HG02642 (cell line): ENCODE measurements at regions not wholly inside any gene's neighbourhood (a gene's known extent, or its start where the extent isn't known, plus 50 kb on each side); places are given as distances from the start of the nearest gene placed in this dataset.
"Not testable (repeated sequence)": the region's sequence is repeated elsewhere in the genome, so short reads cannot be mapped to it uniquely, and the experiment has no call there.

Experiments
- ATAC-seq: cut with Tn5 transposase; IDR thresholded peaks from one replicate; pipeline ENCODE4 v1.9.1; 2021; ENCODE audit warnings: mild to moderate bottlenecking; ENCODE audit not compliant: unreplicated experiment, poor library complexity

GRCh38 chr6:6474170-6474920 lies 114.2 kb upstream of the LY86 start:
- no peak for ATAC-seq

GRCh38 chr6:6479785-6480184 lies 108.7 kb upstream of the LY86 start:
- ATAC-seq = no peak

GRCh38 chr6:6482256-6482655 lies 106.3 kb upstream of the LY86 start:
- ATAC-seq = no peak

DNA sequence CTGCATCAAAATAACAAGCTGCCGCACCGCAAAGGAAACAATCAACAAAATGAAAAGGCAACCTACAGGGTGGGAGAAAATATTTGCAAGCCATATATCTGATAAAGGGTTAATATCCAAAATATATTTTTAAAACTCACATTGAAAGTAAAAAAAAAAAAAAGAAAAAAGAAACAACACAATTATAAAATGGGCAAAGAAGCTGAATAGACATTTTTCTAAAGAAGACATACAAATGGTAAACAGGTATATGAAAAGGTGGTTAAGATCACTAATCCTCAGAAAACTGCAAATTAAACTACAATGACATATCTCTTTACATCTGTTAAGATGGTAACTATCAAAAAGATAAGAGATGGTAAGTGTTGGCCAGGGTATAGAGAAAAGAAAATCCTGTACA lies 105.4 kb upstream of the LY86 start:
- no peak for ATAC-seq

GRCh38 chr6:6483733-6484132 lies 104.8 kb upstream of the LY86 start:
- no peak for ATAC-seq

GRCh38 chr6:6484681-6485080 lies 103.8 kb upstream of the LY86 start:
- ATAC-seq = no peak

DNA sequence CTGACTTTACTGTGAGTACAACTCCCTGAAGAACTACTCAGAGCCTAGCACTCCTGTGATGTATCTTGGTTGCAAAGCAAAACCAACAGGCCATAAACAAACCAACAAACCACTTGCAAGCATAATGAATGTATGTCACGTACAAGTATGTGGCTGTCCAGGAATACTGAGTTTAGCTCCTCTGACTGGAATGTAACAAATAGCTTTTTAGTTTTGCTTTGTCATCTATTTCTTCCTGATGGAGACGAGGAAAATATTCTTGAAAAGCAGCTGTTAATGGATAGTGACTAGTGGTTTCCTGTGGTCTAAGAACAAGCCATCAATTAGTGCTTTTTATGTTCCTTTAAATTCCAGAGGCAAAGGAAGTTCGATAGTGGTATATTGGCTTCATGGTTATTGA lies 101.9 kb upstream of the LY86 start:
- ATAC-seq = no peak

DNA sequence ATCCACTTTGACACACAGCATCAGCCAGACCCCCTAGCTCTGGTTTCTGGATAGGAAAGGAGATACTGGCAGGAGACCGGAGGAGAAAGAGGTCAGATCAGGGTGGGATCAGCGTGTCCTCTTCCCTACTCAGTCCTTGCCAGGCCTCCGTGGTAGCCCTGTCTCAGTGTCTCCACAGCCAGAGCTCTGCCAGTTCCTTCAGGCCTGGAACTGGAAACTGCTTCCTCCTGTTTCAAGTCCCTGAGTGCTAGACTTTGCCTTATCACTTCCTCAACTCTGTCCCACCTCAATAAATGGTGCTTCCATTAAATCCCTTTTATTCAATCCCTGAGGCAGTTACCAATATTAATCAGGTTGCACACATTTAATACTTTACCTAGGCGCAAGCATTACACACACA lies 96.8 kb upstream of the LY86 start:
- no peak for ATAC-seq

- ATAC-seq = no peak
Measured at GRCh38 chr6:6492675-6493074, 95.8 kb upstream of the LY86 start.

DNA sequence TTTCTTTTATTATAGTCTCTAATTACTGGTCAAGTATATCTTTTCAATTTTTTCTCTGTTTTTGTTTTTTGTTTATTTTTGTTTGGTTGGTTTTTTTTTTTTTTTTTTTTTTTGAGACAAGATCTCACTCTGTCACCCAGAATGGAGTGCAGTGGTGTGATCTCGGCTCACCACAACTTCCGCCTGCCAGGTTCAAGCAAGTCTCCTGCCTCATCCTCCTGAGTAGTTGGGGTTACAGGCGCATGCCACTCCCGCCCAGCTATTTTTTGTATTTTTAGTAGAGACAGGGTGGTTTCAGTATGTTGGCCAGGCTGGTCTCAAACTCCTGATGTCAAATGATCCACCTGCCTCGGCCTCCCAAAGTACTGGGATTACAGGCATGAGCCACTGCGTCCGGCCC lies 94.4 kb upstream of the LY86 start:
- not testable (repeated sequence) for ATAC-seq

DNA sequence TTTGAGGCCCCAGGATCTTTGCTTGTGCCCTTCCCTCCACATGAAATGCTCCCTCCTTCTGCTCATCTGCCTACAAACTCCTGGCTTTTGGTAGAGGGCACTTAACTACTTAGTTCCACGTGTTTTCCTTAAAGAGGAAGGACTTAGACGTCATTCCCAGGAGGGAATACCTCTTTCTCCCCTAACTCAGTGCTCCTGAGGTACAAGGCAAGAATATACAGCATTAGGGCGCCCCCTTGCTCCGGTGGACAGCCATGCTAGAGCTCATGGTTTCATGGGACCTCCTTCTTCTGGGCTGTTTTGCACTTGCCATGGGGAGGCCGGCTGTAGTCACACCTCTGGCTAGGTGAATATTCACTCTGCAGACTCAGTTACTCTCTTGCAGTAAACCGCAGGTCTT lies 93.8 kb upstream of the LY86 start:
- no peak for ATAC-seq

- no peak for ATAC-seq
Measured at GRCh38 chr6:6495851-6496250, 92.7 kb upstream of the LY86 start.

DNA sequence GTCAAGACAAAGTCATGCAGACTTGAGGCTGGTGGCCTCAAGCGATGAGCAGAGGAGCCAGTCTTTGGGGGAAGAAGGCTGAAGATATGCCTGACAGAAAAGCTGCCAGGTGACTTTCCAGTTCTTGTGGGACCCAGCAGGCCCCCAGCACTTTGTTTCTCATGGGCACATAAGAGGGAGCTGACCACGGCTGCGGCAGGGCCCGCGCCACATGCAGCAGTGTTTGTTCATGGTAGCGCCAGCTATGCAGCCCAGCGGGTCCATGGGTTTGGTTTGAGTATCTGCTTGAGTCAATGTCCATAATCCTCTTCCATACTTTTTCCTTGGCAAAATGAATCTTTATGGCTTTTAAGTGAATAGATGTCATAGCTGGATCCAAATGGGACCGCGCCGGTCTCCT lies 91.0 kb upstream of the LY86 start:
- no peak for ATAC-seq

GRCh38 chr6:6497976-6498375 lies 90.5 kb upstream of the LY86 start:
- ATAC-seq = no peak

DNA sequence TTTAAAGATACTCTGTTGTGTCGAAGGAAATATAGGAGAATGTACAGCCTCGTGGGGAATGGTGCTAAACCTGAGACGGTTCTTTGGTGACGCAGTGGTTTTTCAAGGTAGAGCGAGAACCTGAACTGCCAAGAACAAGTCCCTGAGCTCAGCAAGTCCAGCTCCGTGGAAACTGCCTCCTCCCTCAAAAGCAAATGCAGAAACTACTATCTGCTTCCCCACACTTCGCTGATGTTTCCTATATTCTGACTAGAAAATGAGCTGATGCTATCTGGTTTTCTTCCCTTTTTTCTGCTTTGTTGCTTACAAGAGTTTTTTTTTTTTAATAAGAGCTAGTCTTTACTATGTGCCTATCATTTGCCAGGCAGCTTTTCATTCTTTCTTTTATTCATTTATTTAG lies 85.3 kb upstream of the LY86 start:
- ATAC-seq = no peak

DNA sequence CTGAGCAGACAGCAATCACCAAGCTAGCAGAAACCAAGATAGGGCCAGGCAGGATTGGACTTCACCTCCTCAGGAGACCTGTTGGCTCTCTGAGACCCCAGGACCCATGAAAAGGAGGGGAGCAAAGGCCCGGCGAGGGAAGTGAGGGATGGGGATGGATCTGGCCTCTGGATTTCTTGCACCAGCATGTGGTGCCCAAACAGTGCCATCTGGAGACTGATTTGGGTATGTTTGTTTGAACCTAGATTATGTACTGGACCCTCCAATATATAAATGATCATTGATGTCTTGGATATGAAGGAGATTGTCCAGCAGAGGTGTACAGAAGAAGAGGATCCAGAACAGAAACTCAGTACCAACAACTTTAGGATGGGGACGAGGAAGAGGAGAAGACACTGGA lies 83.4 kb upstream of the LY86 start:
- ATAC-seq = no peak

DNA sequence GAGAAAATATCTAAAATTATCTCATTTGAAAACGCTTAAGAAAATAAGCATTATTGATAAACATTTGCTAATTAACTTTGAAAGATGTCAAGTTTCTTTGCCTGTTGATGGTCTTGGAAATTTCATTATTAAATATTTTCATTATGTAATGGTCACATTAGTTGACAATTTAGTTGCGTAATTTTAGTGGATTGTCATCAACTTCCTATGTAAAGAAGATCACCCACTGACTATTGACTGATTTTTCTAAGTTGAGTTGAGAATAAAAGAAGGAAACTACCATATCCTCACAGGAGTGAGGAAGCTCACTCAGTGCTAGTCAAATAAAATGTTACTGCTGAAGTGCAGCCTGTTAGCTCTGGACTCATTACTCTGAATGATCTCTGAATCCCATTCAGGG lies 79.9 kb upstream of the LY86 start:
- ATAC-seq = no peak

GRCh38 chr6:6509284-6509683 lies 79.2 kb upstream of the LY86 start:
- no peak for ATAC-seq

- no peak for ATAC-seq
Measured at GRCh38 chr6:6512711-6513110, 75.8 kb upstream of the LY86 start.

GRCh38 chr6:6515691-6516607 lies 72.6 kb upstream of the LY86 start:
- ATAC-seq = peak; percentile 80

- ATAC-seq = no peak
Measured at GRCh38 chr6:6516666-6517458, 71.7 kb upstream of the LY86 start.
